Myocyte (in vitro differentiated cells): ENCODE measurements at regions not wholly inside any gene's neighbourhood (a gene's known extent, or its start where the extent isn't known, plus 50 kb on each side); places are given as distances from the start of the nearest gene placed in this dataset.
"Not testable (repeated sequence)": the region's sequence is repeated elsewhere in the genome, so short reads cannot be mapped to it uniquely, and the experiment has no call there.

Experiments
- DNase-seq: peaks from one replicate; pipeline ENCODE4 v3.0.0-alpha.2; 2012; ENCODE audit warnings: low read depth

DNA sequence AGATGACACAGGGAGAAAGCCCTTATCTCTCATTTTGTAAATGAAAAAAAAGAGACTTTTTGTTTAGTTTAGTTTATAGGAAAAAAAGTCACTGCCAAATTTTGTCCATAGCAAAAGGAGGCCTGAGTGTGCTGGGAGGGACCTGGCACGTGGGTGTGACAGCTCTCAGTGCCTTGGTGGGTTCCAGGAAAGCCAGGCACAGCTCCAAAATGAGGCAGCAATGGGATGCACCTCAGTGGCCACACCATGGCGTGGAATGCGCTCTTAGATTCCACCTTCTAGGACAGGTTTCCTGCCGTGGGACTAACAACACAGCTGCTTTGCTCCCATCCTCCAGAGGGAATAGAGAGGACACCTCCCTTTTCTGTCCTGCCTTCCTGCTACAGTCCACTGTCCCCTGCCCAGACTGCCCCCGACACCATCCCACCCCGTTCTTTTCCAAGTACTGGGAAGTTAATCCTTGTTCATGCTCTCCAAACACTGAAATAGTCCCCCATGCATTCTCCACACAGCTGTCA, 207.6 kb downstream of the EMP1 start:
- DNase-seq, result no peak

DNA sequence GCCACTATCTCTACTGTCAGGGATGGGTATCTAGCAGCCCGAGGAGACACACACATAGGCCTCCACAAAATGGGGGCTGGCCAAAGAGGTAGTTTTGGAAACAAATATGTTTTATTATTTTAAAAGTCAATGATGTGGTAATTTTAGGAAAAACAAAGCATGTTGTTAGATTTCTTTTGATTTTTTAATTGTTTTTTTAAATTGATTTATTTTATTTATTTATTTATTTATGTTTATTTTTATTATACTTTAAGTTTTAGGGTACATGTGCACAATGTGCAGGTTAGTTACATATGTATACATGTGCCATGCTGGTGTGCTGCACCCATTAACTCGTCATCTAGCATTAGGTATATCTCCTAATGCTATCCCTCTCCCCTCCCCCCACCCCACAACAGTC, 194.8 kb downstream of the EMP1 start:
- DNase-seq, result not testable (repeated sequence)

- DNase-seq, result no peak
Observed at GRCh38 chr12:13390918-13391317, 194.4 kb downstream of the EMP1 start.

GRCh38 chr12:13390381-13390861, 193.9 kb downstream of the EMP1 start:
- DNase-seq, result peak; percentile 93

- DNase-seq, result no peak
Observed at GRCh38 chr12:13387101-13387500, 190.6 kb downstream of the EMP1 start.

DNA sequence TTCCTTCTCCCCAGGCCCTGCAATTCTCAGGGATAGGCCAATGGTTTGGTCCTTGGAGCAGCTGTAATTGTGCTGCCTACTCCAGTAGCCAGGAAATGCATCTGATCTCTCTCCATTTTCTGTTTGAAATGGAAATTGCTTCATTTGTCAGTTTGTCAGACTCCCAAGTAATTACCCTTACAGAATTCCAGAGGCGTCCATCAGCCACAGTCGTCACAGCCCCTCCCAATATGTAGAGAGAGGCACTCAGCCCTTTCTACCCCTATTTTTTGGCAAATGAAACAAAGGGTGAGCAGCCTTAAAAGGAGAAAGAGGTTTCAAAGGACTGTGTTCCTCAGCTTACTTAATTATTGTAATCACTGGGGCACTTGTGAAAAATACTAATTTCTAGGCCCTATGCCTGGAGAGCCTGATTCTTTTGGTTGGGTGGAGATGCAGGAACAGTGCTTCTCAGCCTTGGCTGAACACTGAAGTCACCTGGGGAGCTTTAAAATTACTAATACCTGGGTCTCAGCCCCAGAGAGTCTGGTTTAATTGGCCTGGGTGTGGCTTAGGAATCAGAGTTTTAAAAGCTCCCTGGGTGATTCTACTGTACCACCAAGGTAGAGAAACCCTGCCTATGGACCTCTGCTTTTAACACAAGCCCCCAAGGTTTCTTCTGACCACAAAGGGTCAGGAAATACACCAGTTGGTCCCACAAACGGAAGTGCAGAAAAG, 190.0 kb downstream of the EMP1 start:
- DNase-seq, result no peak

- no peak for DNase-seq
Observed at GRCh38 chr12:13383379-13383778, 186.9 kb downstream of the EMP1 start.

DNA sequence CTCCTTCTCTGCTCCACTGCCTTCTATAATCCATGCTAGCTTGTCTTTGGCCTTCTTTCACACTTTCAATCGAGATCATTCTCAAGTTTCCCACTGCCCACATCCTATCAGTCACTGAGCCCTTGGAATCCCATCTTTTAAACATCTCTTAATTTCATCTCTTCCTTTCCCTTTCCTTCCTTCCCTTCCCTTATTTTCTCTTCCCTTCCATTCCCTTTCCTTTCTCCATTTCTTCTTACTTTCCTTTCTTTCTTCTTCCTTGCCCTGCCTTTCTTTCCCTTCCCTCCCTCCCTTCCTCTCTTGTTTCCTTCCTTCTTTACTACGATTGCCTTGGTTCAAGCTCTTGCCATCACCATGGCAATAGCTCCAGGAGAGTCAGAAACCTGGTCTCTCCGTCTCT, 183.8 kb downstream of the EMP1 start:
- no peak for DNase-seq

DNA sequence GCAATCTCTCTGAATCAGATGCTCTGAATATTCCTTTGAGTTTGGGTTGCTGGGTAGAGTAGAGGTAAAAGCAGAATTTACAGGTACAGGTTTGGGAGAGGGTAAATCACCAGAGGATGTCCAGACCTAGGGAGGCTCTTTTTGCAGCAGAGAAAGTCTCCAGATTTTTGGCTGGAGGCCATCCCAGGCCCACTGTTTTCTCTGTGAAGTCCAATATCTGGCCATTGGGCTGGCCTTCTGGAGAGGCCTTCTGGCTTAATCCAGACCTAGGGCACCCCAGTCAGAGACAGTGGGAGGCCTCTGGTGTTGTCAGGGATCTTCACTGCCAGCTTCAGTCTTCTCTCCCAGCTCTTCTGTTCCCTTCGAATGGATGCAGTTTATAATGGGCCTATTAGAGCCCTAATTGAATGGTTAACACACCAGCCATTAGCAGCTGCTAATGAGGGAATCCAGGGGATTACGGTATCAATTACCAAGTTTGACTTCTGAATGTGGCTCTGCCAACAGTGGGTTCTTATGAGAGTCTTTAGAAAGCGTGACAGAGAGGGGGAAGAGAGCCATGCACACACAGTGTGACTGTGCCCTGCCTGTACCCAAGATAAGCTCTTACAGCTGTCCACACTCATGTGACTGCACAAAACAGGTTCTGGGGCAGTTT, 183.1 kb downstream of the EMP1 start:
- no peak for DNase-seq

DNA sequence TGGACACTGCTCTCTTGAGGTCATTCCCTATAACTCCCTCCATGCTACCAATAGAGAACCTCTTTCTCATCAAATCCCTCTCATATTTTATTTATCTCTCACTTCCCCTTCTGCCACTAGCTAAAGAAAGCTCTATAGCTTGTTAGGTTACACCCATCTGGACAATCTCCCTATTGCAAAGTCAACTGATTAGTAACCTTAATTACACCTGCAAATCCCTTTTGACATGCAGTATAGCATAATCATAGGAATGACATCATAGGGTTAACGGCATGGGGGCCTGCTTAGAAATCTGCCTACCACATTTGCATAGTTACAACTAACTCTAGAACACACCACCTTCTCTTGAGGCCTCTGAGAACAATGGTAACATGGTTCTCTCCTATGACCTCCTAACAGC, 181.2 kb downstream of the EMP1 start:
- DNase-seq, result no peak

- no peak for DNase-seq
Observed at GRCh38 chr12:13376610-13377373, 180.3 kb downstream of the EMP1 start.

- DNase-seq, result no peak
Observed at GRCh38 chr12:13375583-13376345, 179.2 kb downstream of the EMP1 start.

DNA sequence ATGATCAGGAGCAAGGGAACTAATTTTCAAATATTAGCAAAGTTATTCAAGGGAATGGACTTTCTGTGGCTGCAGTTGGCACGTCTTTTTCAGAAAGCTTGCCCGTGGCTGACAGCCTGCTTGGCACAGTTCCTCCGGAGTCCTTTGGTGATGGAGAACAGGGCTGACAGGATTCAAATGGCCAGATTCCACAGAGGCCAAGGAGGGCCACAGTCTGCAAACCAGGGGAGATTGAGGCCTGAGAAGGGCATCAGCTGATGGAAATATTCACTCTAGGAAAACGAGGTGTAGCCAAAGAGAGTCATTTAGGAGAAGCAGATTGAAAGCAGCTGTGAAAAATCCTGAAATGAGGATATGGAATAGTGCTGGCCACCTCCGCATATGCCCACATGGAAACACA, 178.3 kb downstream of the EMP1 start:
- DNase-seq, result no peak

DNA sequence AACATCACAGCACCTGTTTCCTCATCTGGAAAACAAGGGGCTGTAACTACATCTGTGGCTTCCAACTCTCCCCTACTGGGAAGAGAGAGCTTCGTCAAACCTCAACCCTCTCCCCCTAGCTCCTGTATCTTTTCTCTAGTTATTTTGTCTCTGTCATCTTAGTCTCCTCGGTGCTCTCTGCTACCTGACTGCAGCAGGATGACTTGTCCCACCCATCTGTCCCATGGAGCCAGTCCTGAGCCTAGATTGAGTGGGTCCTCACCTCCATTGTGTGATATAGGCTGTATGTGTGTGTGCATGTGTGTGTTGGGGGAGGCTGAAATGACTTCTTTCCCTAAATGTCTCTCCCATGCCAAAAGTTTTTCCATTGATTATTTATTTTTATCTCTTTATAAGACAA, 177.3 kb downstream of the EMP1 start:
- DNase-seq, result no peak

GRCh38 chr12:13373131-13373530, 176.6 kb downstream of the EMP1 start:
- DNase-seq, result no peak

DNA sequence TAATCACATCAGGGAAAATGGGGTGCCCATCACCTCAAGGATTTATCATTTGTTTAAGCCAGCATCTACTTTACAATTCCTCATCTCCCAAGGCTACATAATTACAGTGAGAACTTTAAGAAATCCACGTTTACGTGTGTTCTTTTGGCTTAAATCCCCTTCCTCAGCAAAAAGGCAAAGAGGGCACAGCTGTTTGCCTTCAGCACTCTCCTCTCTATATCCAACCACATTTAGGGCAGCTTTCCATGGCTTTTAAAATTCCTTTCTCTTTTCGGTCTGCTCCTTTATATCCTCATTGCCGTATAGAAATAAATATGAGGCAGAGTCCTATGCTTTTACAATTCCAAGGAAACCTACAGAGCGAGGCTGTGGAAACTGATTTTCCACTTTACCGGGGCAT, 175.9 kb downstream of the EMP1 start:
- DNase-seq, result no peak

- DNase-seq, result no peak
Observed at GRCh38 chr12:13371797-13372196, 175.3 kb downstream of the EMP1 start.

- DNase-seq, result no peak
Observed at GRCh38 chr12:13371367-13371766, 174.8 kb downstream of the EMP1 start.

DNA sequence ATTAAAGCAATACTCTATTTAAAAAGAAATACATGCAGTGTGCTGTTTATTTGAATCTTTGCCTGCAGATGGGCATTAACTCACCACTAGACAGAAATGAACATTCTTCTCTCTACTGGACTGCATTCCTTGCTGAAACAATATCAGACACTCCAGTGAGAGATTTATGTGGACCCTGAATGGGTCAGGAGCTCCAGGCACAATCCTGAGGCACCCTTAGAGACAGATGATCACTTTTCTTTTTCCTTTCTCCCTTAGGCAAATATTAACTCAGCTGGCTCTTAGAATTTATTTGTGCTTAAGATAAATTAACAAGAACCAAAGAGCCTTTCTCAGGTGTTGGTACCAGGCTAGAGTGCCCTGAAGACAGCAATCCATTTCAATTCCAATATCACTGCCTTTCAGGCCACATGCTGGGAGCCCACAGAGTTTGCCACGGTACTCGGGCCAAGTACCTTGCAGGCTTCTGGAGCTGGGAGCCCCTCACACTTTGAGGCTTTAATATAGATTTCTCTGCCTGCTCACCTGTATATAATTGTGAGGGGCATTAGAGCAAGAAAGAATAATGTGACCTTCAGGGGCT, 173.0 kb downstream of the EMP1 start:
- DNase-seq, result no peak

DNA sequence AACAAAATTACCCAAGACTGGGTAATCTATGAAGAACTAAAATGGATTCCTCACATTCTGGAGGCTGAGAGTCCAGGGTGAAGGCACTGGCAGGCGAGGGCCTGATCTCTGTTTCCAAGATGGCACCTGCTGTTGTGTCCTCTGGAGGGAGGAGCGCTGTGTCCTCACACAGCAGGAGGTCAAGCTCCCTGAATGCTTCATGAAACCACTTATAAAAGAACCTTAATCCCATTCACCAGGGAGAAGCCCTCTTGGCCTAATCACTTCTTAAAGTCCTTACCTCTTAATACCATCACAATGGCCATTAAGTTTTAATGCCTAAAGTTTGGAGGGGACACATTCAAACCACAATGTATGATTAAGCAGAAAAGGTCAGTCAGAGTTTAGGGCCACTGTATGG, 172.4 kb downstream of the EMP1 start:
- DNase-seq, result no peak

- no peak for DNase-seq
Observed at GRCh38 chr12:13368431-13368830, 171.9 kb downstream of the EMP1 start.
